ENCODE measurements at regions not wholly inside any gene's neighbourhood (a gene's known extent, or its start where the extent isn't known, plus 50 kb on each side); places are given as distances from the start of the nearest gene placed in this dataset.

GRCh38 chr13:74990992-74991391 lies 491.0 kb downstream of the TBC1D4 start:
- DNase-seq (ENCODE audit: low read depth), result no peak
- no peak overlapping the region for H3K4me3 ChIP-seq (ENCODE audit: control insufficient read depth, low read depth, low read length)
- TF ChIP-seq CTCF (IDR thresholded peaks at IDR 0.05; ENCODE audit: control insufficient read depth, insufficient read depth, low read depth, low read length, missing control alignments), result no peak

DNA sequence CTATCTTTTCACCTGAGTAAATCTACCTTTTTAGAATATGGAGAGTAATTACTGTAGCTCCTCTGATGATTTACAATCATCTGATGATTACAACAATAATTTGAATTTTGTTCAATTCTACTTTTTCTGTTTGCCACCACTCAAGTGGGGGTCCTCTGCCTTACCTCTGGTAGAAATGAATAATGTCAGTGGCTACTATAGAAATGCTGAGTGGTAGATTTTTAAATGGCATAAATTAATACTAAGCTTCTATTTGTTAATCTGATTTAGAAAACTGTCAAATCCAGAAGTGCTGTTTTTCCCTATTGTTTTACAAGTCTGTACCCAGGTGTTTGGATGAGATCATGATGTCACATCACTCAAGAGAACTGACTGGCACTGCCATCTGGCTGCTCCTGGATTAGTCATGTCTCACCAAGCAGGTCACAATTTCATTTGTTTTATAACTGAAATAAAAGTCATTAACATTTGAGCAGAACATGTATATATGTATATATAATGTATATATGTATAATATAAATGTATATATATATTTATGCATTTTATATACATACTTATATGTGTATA lies 494.8 kb downstream of the TBC1D4 start:
- TF ChIP-seq CTCF (IDR thresholded peaks at IDR 0.05; ENCODE audit: control insufficient read depth, insufficient read depth, low read depth, low read length, missing control alignments), result no peak
- no peak for DNase-seq (ENCODE audit: low read depth)
- H3K4me3 ChIP-seq (ENCODE audit: control insufficient read depth, low read depth, low read length), result no peak overlapping the region

DNA sequence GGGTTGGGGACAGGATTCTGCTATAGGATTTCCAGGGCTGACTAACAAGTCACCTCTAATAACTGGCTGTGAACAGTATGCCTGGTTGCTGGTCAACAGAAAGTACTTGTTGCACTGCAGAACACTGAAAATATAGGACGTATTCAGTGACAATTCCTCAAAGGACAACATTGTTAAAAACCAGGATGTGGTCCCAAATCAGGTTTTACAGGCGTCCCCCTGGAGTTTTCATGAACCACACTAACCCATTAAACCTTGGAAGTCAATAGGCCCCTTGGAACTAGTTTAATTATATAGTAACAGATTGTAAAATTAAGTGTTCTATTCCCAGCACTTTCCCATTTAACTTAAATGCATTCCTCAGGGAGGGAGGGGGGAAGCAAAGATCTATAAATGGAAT lies 495.4 kb downstream of the TBC1D4 start:
- TF ChIP-seq CTCF (IDR thresholded peaks at IDR 0.05; ENCODE audit: control insufficient read depth, insufficient read depth, low read depth, low read length, missing control alignments), result no peak
- DNase-seq (ENCODE audit: low read depth), result no peak
- H3K4me3 ChIP-seq (ENCODE audit: control insufficient read depth, low read depth, low read length), result no peak overlapping the region

- no peak for DNase-seq (ENCODE audit: low read depth)
- H3K4me3 ChIP-seq (ENCODE audit: control insufficient read depth, low read depth, low read length), result no peak overlapping the region
- TF ChIP-seq CTCF (IDR thresholded peaks at IDR 0.05; ENCODE audit: control insufficient read depth, insufficient read depth, low read depth, low read length, missing control alignments), result no peak
These were observed 502.3 kb downstream of the TBC1D4 start for GRCh38 chr13:74979703-74980102.

DNA sequence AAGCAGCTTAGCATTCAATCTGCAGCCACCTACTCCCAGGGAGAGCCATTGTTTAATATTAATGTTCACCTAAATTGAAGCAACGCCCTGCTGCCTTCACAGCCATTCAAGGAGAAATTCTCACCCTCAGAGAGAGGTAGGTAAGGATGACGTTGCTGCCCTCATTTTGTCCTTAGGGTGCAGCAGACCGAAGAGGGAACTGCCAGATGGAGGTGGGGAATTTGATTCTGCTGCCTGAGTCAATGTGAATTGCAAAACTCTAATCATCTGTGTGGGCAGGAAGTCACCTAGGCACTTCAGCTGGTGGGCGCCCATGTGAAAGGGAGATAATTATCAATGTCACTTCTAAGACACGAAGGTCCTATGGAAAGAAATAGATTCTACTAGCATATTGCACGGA lies 503.4 kb downstream of the TBC1D4 start:
- no peak overlapping the region for H3K4me3 ChIP-seq (ENCODE audit: control insufficient read depth, low read depth, low read length)
- no peak for TF ChIP-seq CTCF (IDR thresholded peaks at IDR 0.05; ENCODE audit: control insufficient read depth, insufficient read depth, low read depth, low read length, missing control alignments)
- no peak for DNase-seq (ENCODE audit: low read depth)

GRCh38 chr13:74977498-74977897 lies 504.5 kb downstream of the TBC1D4 start:
- DNase-seq (ENCODE audit: low read depth), result no peak
- TF ChIP-seq CTCF (IDR thresholded peaks at IDR 0.05; ENCODE audit: control insufficient read depth, insufficient read depth, low read depth, low read length, missing control alignments), result no peak
- no peak overlapping the region for H3K4me3 ChIP-seq (ENCODE audit: control insufficient read depth, low read depth, low read length)

- DNase-seq (ENCODE audit: low read depth), result no peak
- TF ChIP-seq CTCF (IDR thresholded peaks at IDR 0.05; ENCODE audit: control insufficient read depth, insufficient read depth, low read depth, low read length, missing control alignments), result no peak
- H3K4me3 ChIP-seq (ENCODE audit: control insufficient read depth, low read depth, low read length), result no peak overlapping the region
These were observed 506.9 kb downstream of the TBC1D4 start for GRCh38 chr13:74975111-74975510.
